ENCODE measurements at regions not wholly inside any gene's neighbourhood (a gene's known extent, or its start where the extent isn't known, plus 50 kb on each side); places are given as distances from the start of the nearest gene placed in this dataset.

GRCh38 chr18:39480494-39481195, 1915.0 kb upstream of the CELF4 start:
- TF ChIP-seq, protein P1, sequence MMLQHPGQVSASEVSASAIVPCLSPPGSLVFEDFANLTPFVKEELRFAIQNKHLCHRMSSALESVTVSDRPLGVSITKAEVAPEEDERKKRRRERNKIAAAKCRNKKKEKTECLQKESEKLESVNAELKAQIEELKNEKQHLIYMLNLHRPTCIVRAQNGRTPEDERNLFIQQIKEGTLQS (IDR thresholded peaks at IDR 0.05) = no peak
- no peak for TF ChIP-seq HNF4G (IDR thresholded peaks at IDR 0.05)
- no peak for TF ChIP-seq FOXA1 (IDR thresholded peaks at IDR 0.05)
- no peak for TF ChIP-seq SP1 (IDR thresholded peaks at IDR 0.05)
- no peak for TF ChIP-seq EGR1 (IDR thresholded peaks at IDR 0.05; ENCODE audit: low read depth in 2 of 2)
- no peak for TF ChIP-seq REST (IDR thresholded peaks at IDR 0.05)
- no peak for TF ChIP-seq JUND (IDR thresholded peaks at IDR 0.05)
- TF ChIP-seq HNF4A (conservative IDR thresholded peaks at IDR 0.05) = no peak
- no peak for TF ChIP-seq GABPA (IDR thresholded peaks at IDR 0.05 in 1 of 2, conservative IDR thresholded peaks at IDR 0.05 in 1 of 2)
- no peak for TF ChIP-seq RXRA (IDR thresholded peaks at IDR 0.05)
- no peak for TF ChIP-seq FOXA2 (IDR thresholded peaks at IDR 0.05)
- no peak for TF ChIP-seq RAD21 (IDR thresholded peaks at IDR 0.05)
- no peak for TF ChIP-seq NR2F2 (IDR thresholded peaks at IDR 0.05)
- no peak for TF ChIP-seq MAX (IDR thresholded peaks at IDR 0.05)
- TF ChIP-seq YY1 (IDR thresholded peaks at IDR 0.05) = no peak
- TF ChIP-seq, protein P2, sequence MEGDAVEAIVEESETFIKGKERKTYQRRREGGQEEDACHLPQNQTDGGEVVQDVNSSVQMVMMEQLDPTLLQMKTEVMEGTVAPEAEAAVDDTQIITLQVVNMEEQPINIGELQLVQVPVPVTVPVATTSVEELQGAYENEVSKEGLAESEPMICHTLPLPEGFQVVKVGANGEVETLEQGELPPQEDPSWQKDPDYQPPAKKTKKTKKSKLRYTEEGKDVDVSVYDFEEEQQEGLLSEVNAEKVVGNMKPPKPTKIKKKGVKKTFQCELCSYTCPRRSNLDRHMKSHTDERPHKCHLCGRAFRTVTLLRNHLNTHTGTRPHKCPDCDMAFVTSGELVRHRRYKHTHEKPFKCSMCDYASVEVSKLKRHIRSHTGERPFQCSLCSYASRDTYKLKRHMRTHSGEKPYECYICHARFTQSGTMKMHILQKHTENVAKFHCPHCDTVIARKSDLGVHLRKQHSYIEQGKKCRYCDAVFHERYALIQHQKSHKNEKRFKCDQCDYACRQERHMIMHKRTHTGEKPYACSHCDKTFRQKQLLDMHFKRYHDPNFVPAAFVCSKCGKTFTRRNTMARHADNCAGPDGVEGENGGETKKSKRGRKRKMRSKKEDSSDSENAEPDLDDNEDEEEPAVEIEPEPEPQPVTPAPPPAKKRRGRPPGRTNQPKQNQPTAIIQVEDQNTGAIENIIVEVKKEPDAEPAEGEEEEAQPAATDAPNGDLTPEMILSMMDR (IDR thresholded peaks at IDR 0.05; ENCODE audit: low read depth, low read length, missing input control) = no peak
- no peak for TF ChIP-seq TAF1 (conservative IDR thresholded peaks at IDR 0.05)
- TF ChIP-seq, protein P3, sequence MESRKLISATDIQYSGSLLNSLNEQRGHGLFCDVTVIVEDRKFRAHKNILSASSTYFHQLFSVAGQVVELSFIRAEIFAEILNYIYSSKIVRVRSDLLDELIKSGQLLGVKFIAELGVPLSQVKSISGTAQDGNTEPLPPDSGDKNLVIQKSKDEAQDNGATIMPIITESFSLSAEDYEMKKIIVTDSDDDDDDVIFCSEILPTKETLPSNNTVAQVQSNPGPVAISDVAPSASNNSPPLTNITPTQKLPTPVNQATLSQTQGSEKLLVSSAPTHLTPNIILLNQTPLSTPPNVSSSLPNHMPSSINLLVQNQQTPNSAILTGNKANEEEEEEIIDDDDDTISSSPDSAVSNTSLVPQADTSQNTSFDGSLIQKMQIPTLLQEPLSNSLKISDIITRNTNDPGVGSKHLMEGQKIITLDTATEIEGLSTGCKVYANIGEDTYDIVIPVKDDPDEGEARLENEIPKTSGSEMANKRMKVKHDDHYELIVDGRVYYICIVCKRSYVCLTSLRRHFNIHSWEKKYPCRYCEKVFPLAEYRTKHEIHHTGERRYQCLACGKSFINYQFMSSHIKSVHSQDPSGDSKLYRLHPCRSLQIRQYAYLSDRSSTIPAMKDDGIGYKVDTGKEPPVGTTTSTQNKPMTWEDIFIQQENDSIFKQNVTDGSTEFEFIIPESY (IDR thresholded peaks at IDR 0.05) = no peak
- no peak overlapping the region for H3K27ac ChIP-seq (ENCODE audit: low read depth in 1 of 2, low read length in 2 of 2)
- H3K9me3 ChIP-seq (ENCODE audit: control insufficient read depth in 4 of 4, low read length in 3 of 4) = no peaks in the 10 kb centered on the region
- 80% methylated on average over 4 of the region's 4 CpGs for WGBS
- no peaks in the 10 kb centered on the region for H3K36me3 ChIP-seq (ENCODE audit: control insufficient read depth in 4 of 4, insufficient read depth in 3 of 4, low read depth in 1 of 4, low read length in 3 of 4)
- no peak overlapping the region for H3K4me3 ChIP-seq (ENCODE audit: low read depth in 1 of 3, low read length in 3 of 3)
- H3K27me3 ChIP-seq (ENCODE audit: control insufficient read depth in 4 of 4, insufficient read depth in 4 of 4, low read length in 3 of 4) = no peaks in the 10 kb centered on the region
- no peak overlapping the region for H3K9ac ChIP-seq (ENCODE audit: low read depth in 1 of 2, low read length in 2 of 2)
- no peaks in the 10 kb centered on the region for H3K4me1 ChIP-seq (ENCODE audit: control insufficient read depth in 4 of 4, insufficient read depth in 4 of 4, low read length in 3 of 4)
- no peak for DNase-seq (ENCODE audit: low spot score)

All from liver (tissue), 8 donors.